GM13977 (cell line): ENCODE measurements at regions not wholly inside any gene's neighbourhood (a gene's known extent, or its start where the extent isn't known, plus 50 kb on each side); places are given as distances from the start of the nearest gene placed in this dataset.
A peak's percentile ranks its signal among the peaks of the same experiment; 100 is the strongest.

Source experiments
- DNase-seq: peaks from one replicate; pipeline ENCODE4 v3.0.0; 2012; ENCODE audit warnings: low spot score
- CTCF ChIP-seq: IDR thresholded peaks from 2 replicates; pipeline ENCODE4 v1.5.1; 2012; ENCODE audit warnings: mild to moderate bottlenecking, control low read depth; ENCODE audit not compliant: insufficient read depth; ENCODE audit errors: extremely low read depth, missing control alignments
- in situ Hi-C: fragments of 300-500 bp; cut with MboI; formaldehyde crosslinking; loops from one replicate; pipeline ENCODE4 v1.12.0; 2022; ENCODE audit warnings: low sequenced_read_pairs, low pct_unique_long_range_greater_than_20kb, mixed read lengths, inconsistent platforms; ENCODE audit not compliant: unreplicated experiment

GRCh38 chr16:49920397-49920796 is 64.5 kb upstream of the ZNF423 start:
- TF ChIP-seq CTCF, result no peak
- in situ Hi-C loops, result no loop called here
- DNase-seq, result no peak

DNA sequence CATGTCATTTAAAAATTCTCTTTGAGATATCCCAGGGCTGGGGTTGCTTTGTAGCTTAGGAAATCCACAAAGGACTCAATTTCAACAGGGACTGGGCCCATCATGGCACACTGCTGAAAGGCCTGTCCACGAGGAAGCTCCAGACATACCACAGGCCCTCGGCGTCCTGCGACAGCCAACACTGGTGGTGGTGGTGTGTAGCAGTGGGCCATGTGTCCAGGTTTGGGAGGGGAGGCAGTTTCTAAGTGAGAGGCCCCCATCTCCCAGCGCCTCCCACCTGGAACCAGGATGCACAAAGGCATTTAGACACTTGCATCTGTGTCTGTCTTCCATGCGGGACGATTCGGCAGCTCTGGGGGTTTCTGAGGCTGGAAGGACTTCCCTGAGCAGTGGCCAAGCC is 65.2 kb upstream of the ZNF423 start:
- in situ Hi-C loops, result no loop called here
- TF ChIP-seq CTCF, result no peak
- DNase-seq, result no peak

DNA sequence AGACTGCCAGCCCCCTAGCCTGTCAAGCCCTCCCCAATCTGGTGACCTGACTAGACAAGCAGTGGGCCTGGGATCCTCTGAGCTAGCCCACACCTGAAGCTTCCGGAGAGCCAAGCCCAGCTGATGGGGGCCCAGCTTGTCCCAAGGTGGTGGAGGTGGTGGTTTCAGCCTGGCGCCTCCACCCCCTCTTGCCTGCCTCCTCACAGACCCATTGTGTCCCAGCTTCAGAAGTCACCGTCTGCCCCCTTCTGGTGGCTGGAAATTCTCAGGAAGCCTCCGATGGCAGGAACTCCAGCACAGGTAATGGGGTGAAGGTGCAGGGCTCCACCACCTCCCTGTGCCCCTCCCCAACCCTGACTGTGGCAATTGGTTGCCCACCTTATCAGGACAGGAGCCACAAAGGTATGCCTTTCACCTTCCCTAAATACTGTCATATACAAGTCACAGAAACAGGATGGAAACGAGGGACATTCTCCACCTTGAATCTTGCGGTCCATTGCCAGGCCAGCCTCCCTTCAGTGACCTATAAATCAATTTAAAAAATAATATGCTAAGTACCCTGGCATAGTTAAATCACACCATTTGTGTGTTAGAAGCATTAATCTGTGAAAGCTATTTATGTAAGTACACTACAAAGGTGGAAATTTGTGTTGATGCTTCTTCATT is 66.0 kb upstream of the ZNF423 start:
- peak; percentile 67 for DNase-seq
- TF ChIP-seq CTCF, result peak; percentile 72
- in situ Hi-C loops, result no loop called here

DNA sequence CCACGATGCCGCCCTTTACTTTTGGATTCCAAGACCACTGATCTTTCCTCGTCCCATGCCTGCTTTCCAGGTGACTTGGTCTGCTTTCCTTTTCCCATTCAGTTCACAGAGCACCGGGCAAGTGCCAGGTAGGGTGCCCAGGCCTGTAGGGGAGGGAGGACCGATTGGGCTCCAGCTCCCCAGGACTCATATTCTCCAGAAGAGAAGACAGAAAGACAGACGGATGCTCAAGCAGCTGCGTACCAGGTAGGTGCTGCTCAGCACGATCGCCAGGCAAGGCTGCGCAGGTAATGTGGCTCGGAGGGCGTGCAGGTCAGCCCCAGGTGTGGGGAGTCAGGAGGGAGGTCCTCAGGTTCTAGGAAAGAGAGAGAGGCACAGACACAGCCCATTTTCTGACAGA is 67.5 kb upstream of the ZNF423 start:
- in situ Hi-C loops, result no loop called here
- TF ChIP-seq CTCF, result no peak
- no peak for DNase-seq

DNA sequence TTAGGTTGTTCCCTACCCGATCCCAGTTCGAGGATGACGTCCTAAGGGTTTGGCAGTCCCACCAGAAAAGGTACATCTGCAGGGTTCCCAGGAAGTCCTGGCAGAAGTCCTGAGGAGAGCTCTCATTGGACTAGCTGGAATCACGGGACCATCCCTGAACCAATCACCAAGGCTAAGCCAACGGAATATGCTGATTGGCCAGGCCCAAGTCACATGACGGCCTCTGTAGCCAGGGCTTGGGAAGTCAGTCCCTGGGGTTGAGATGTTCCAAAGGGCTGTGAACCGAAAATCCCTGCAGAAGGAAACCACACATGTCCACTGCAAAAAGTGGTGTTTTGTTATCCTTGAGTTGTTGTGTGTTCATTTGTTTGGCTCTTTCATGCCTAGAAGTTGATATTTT is 68.2 kb upstream of the ZNF423 start:
- in situ Hi-C loops, result no loop called here
- no peak for TF ChIP-seq CTCF
- DNase-seq, result no peak

DNA sequence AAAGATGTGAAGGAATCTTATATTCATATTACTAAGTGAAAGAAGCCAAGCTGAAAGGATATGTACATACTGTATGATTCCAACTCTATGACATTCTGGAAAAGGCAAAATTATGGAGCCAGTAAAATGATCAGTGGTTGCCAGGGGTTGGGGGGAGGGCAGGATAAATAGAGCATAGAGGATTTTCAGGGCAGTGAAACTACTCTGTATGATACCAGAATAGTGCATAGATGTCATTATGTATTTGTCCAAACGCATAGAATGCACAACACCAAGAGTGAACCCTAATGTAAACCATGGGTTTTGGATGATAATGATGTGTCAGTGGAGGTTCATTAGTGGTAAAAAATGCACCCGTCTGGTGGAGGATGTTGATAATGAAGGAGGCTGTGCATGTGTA is 71.0 kb upstream of the ZNF423 start:
- no peak for DNase-seq
- no peak for TF ChIP-seq CTCF
- in situ Hi-C loops, result no loop called here
